Fibroblast of skin of scalp (primary cell): ENCODE measurements at regions not wholly inside any gene's neighbourhood (a gene's known extent, or its start where the extent isn't known, plus 50 kb on each side); places are given as distances from the start of the nearest gene placed in this dataset.
A peak's percentile ranks its signal among the peaks of the same experiment; 100 is the strongest.
"Not testable (repeated sequence)": the region's sequence is repeated elsewhere in the genome, so short reads cannot be mapped to it uniquely, and the experiment has no call there.

Experiments
- DNase-seq: peaks from one replicate; pipeline ENCODE4 v3.0.0-alpha.2; 2013

DNA sequence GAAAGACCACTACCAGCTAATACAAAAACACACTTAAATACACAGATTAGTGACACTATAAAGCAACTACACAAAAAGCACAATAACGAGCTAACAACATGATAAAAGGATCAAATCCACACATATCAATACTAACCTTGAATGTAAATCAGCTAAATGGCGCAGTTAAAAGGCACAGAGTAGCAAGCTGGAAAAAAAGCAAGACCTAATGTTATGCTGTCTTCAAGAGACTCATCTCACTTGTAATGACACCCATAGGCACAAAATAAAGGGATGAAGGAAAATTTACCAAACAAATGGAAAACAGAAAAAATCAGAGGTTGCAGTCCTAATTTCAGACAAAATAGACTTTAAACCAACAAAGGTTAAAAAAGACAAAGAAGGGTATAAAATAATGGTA is 86.3 kb downstream of the NUS1 start:
- DNase-seq: no peak

DNA sequence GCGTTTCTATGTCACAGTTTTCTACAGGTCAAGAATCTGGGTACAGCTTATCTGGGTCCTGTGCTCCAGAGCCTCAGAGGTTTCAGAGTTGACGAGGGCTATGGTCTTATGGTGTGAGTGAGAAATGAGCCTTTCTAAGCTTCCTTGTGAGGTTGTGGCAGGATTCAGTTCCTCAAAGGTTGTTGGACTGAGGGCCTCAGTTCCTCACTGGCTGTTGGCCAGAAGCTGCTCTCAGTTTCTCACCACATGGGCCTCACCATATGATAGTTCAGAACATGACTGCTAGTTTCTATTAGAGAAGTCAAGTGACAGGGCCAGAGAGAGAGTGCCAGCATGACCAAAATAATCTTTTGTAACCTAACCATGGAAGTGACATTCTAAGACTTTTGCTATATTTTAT is 96.1 kb downstream of the NUS1 start:
- DNase-seq: no peak

DNA sequence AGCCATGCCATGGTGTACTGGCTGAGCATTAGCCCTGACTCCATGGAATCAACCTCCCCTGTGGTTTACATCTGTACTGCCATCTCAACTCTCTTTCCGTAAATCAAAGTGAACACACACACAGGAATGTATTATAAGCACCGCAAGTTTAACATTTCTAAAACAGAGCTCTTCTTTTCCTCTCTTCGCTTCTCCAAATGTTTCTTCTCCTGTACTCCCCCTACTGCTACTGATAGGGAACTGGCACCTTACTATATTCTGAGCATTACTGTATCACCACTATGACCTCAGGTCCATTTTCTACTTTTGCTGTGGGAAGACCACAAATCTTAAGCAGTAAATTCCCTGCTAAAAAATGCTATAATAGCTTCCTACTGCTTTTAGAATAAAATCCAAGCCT is 101.2 kb downstream of the NUS1 start:
- peak; percentile 2 for DNase-seq

DNA sequence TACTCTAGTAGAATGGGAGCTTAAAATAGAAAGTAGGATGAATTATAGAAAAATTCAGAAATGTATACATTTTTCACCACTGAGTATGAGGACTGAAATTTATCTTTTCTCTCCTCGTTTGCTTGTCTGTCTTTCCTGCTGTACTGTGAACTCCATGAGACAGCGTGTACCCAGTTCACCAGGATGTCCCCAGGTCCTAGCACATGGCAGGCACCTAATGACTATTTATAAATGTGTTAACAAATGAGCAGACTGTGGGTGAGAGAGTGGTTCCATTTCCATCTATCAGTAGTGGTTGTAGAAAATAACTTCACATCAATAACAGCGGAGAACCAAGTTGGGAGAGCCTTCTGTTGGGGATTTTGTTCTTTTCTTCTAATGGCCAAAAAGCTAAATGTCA is 106.3 kb downstream of the NUS1 start:
- no peak for DNase-seq

DNA sequence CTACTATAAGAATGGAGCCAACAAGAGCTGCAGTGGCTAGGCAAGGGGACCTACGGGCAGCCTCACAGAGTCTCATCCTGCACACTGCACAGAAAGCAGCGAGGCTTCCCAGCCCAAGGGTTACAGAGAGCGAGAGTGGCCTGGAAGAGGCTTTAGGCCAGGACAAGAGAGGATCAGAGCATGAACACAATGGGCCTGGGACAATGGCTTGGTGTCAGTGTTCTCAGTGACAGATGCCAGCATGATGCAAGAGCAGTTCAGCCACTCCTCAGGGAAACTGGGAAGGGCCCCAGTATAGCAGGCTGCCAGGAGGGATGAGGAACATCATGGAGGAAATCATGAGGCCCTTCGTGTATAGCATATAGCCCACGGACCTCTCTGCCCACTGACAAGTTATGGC is 108.0 kb downstream of the NUS1 start:
- no peak for DNase-seq

DNA sequence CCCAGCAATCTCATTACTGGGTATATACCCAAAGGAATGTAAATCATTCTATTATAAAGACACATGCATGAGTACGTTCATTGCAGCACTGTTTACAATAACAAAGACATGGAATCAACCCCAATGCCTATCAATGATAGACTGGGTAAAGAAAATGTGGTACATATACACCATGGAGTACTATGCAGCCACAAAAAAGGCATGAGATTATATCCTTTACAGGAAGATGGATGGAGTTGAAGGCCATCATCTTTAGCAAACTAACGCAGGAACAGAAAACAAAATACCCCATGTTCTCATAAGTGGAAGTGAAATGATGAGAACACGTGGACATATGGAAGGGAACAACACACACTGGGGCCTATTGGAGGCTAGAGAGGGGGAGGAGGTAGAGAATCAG is 115.7 kb downstream of the NUS1 start:
- DNase-seq: no peak

DNA sequence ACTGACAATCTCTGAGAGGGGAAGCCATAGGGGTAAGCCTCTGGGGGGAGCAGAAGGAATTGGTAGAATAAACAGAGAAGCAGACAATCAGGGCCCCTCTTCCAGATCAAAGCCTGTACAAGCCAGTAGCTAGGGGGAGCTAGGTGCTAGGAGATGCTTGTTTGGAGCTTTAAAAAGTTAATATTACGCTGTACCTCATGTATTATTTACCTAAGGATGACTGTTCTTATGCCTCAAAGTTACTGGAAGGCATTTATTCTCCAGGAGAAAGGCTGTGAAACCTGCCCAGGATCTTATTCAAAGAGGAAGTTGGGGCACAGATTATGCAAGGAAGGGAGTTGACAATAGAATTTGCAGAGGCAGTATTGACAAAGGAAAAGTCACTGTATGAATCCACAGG is 111.8 kb upstream of the SLC35F1 start:
- DNase-seq: no peak

DNA sequence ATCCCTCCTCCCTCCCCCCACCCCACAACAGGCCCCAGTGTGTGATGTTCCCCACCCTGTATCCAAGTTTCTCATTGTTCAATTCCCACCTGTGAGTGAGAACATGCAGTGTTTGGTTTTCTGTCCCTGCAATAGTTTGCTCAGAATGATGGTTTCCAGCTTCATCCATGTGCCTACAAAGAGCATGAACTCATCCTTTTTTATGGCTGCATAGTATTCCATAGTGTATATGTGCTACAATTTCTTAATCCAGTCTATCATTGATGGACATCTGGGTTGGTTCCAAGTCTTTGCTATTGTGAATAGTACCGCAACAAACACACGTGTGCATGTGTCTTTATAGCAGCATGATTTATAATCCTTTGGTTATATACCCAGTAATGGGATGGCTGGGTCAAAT is 108.2 kb upstream of the SLC35F1 start:
- not testable (repeated sequence) for DNase-seq

DNA sequence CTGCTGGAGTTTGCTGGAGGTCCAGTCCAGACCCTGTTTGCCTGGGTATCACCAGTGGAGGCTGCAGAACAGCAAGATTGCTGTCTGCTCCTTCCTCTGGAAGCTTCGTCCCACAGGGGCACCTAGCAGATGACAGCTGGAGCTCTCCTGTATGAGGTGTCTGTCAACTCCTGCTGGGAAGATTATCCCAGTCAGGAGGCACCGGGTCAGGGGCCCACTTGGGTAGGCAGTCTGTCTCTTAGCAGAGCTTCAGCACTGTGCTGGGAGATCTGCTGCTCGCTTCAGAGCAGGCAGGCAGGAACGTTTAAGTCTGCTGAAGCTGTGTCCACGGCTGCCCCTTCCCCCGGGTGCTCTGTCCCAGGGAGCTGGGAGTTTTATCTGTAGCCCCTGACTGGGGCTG is 96.8 kb upstream of the SLC35F1 start:
- DNase-seq: no peak

DNA sequence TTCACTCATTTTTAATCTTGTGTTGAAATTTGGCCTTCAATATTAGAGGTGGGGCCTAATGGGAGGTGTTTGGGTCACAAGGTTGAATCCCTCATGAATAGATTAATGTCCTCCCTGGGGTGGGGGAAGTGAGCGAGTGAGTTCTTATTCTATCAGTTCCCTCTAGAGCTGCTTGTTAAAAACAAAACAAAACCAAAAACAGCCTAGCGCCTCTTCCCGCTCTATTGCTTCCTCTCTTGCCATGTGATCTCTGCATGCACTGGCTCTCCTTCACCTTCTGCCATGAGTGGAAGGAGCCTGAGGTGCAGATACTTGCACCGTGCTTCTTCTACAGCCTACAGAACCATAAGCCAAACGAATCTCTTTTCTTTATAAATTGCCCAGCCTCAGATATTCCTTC is 89.6 kb upstream of the SLC35F1 start:
- no peak for DNase-seq

DNA sequence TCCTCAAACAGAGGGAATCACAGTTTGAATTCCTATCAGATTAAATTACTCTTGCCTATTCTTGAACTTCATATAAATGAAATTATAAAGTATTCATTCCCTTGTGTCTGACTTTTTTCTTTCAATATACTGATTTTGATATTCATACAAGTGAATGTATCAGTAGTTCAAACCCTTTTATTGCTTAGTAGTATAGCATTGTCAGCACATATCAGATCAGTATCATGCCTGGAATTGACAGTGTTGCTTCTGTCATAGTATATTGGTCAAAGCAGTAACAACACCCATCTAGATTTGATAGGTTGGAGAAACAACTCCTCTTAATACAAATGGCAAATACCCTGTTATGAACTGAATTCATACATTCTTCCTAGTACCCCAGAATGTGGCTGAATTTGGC is 89.1 kb upstream of the SLC35F1 start:
- no peak for DNase-seq

DNA sequence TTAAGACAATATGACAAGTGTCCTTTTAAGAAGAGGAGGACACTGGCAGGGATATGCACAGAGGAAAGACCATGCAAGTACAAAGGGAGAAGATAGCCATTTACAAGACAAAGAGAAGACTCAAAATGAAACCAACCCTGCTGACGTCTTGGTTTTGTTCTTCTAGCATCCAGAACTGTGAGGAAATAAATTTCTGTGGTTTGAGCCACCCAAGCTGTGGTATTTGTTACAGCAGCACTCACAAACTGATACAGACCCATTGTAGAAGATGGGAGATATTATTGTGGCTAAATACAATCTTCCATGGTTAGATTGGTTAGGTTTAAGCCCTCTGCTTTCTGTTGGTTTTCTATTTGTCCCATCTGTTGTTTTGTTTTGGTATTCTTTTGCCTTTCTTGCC is 88.6 kb upstream of the SLC35F1 start:
- no peak for DNase-seq

DNA sequence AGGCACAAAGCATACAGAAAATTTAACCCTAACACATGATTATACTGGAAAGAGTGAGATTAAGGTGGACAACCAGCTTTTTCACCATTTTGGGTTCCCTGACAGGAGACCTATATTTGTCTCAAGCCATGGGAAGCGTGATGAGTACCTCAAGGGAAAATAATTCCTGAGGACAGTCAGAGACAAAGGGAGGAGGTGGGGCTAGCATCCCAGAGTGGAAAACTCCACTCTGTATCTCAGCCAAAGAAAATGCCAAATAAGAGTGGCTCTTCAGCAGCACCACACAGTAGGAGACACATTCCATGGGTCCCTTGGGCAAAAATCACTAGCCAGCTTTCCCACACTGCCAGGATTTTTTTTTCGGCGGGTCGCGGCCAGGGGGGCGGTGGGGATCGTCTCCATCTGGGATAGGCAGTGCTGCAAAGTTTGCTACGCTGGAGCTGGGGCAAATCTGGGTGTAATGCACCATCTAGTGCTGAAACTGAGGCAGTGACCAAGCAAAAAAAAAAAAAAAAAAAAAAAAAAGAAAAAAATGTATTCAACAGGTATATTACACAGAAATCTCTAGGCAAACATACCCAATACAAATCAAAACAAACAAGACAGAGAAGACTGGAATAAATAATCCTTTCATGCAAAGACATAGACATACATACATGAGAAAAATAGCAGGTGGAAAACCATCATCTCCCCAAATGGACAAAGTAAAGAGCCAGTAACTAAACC is 77.3 kb upstream of the SLC35F1 start:
- DNase-seq: peak; percentile 75

DNA sequence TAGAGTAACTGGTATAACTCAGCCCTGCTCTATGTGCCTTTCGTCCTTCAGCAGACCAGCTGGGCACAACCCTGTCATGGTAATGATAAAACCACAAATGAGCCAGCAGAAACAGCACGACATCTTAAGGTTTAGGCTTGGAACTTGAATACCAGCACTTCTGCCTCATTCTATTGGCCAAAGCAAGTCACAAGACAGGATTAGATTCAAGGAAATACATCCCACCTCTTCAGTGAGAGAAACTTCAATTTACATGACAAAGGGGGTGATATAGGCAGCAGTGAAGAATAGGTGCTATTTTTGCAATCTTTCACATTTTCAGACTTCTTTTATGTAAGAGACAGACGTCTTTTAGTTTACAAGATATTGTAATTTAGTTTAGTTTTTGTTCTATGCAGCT is 69.8 kb upstream of the SLC35F1 start:
- DNase-seq: no peak

DNA sequence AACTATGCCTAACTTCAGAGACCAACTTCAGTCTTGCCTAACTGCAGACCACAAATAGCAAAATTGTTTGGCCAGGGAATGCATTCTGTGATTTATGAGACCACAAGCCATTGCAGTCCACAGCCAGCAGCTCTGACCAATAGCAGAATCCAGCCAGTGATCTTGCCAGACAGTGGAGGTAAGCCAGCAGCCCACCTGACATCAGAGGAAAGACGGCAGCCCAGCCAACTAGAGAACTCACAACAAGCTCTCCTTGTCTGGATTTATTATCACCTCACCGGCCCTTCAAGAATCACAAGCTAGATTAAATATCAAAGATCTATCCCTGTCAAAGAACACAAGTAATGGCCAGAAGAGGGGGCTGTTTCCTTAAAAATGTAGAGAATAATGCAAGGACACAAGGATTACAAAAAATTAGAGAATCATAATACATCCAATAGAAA is 66.5 kb upstream of the SLC35F1 start:
- DNase-seq: peak; percentile 15

DNA sequence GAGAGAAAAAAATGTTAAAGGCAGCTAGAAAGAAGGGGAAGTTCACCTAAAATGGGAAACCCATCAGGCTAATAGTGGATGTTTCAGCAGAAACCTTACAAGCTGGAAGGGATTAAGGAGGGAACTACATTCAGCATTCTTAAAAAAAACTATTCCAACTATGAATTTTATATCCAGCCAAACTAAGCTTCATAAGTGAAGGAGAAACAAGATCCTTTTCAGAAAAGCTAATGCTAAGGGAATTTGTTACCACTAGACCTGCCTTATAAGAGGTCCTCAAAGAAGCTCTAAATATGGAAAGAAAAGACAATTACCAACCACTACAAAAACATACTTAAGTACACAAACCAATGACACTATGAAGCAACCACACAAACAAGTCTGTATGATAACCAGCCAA is 59.2 kb upstream of the SLC35F1 start:
- DNase-seq: no peak

DNA sequence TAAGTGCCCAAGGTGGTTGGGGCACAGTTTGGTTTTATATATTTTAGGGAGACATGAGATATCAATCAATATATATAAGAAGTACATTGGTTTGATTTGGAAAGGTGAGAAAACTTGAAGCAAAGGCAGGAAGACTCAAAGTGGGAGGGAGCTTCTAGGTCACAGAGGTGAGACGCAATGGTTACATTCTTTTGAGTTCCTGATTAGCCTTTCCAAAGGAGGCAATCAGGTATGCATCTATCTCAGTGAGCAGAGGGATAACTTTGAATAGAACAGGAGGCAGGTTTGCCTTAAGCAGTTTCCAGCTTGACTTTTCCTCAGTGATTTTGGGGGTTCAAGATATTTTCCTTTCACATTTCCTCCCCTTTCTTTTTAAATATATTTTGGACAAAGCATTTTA is 58.0 kb upstream of the SLC35F1 start:
- DNase-seq: no peak
